Left ventricle myocardium inferior (tissue), 1 donor: ENCODE measurements at regions not wholly inside any gene's neighbourhood (a gene's known extent, or its start where the extent isn't known, plus 50 kb on each side); places are given as distances from the start of the nearest gene placed in this dataset.

Experiments used
- DNase-seq: peaks from one replicate; pipeline ENCODE4 v3.0.0-alpha.2; 2020
- H3K27ac ChIP-seq: fragments of 200-600 bp; replicated peaks from 2 replicates; pipeline ENCODE4 v1.8.0; 2021
- H3K27me3 ChIP-seq: fragments of 200-600 bp; 2 replicates; pipeline ENCODE4 v1.8.0; 2021; ENCODE audit warnings: low read depth
- H3K36me3 ChIP-seq: fragments of 200-600 bp; 2 replicates; pipeline ENCODE4 v1.8.0; 2021
- H3K4me1 ChIP-seq: fragments of 200-600 bp; 2 replicates; pipeline ENCODE4 v1.8.0; 2021
- H3K4me3 ChIP-seq: fragments of 200-600 bp; 2 replicates; pipeline ENCODE4 v1.8.0; 2021; ENCODE audit warnings: mild to moderate bottlenecking, moderate library complexity
- H3K9me3 ChIP-seq: fragments of 200-600 bp; replicated peaks from 2 replicates; pipeline ENCODE4 v1.8.0; 2021
- CTCF ChIP-seq: fragments of 200-600 bp; IDR thresholded peaks from 2 replicates; pipeline ENCODE4 v1.8.0; 2021; ENCODE audit warnings: antibody characterized with exemption, mild to moderate bottlenecking, borderline replicate concordance
- intact Hi-C: fragments of 100-400 bp; cut with micrococcal nuclease; formaldehyde crosslinking; loops from one replicate; pipeline ENCODE4 v1.11.0; 2022
- donor health status: DM: no; HTN: yes; CAD: no; lungs with severe emphysema.

GRCh38 chr2:156812496-156812895 is 376.3 kb downstream of the GPD2 start:
- Histone ChIP-seq H3K27me3 (no peaks in the 10 kb centered on the region), H3K4me1 (no peaks in the 10 kb centered on the region), H3K9me3 (no peaks in the 10 kb centered on the region), H3K27ac (no peak overlapping the region), H3K4me3 (no peak overlapping the region), H3K36me3 (no peaks in the 10 kb centered on the region)
- no peak for DNase-seq
- no peak for TF ChIP-seq CTCF
- intact Hi-C loops = no loop called here

- no peak for DNase-seq
- no peak overlapping the region for H3K27ac ChIP-seq
- no peak overlapping the region for H3K4me3 ChIP-seq
- TF ChIP-seq CTCF = no peak
- peaks cover 13% of the 10 kb centered on the region for H3K4me1 ChIP-seq
- H3K36me3 ChIP-seq = no peaks in the 10 kb centered on the region
- no peaks in the 10 kb centered on the region for H3K27me3 ChIP-seq
- no peaks in the 10 kb centered on the region for H3K9me3 ChIP-seq
- intact Hi-C loops = no loop called here
Measured at GRCh38 chr2:156817430-156817829, 381.3 kb downstream of the GPD2 start.

GRCh38 chr2:156818221-156818620 is 382.0 kb downstream of the GPD2 start:
- Histone ChIP-seq H3K4me3 (no peak overlapping the region), H3K27ac (no peak overlapping the region), H3K36me3 (no peaks in the 10 kb centered on the region), H3K4me1 (peaks cover 13% of the 10 kb centered on the region), H3K9me3 (no peaks in the 10 kb centered on the region), H3K27me3 (no peaks in the 10 kb centered on the region)
- TF ChIP-seq CTCF = no peak
- intact Hi-C loops = no loop called here
- no peak for DNase-seq

GRCh38 chr2:156818944-156819343 is 382.8 kb downstream of the GPD2 start:
- DNase-seq = no peak
- Histone ChIP-seq H3K27me3 (no peaks in the 10 kb centered on the region), H3K36me3 (no peaks in the 10 kb centered on the region), H3K27ac (no peak overlapping the region), H3K9me3 (no peaks in the 10 kb centered on the region), H3K4me3 (no peak overlapping the region), H3K4me1 (peaks cover 13% of the 10 kb centered on the region)
- no peak for TF ChIP-seq CTCF
- intact Hi-C loops = no loop called here

GRCh38 chr2:156826341-156826933 is 390.3 kb downstream of the GPD2 start:
- intact Hi-C loops = no loop called here
- TF ChIP-seq CTCF = no peak
- no peak overlapping the region for H3K27ac ChIP-seq

GRCh38 chr2:156834431-156834830 is 398.3 kb downstream of the GPD2 start:
- DNase-seq = no peak
- TF ChIP-seq CTCF = no peak
- no peaks in the 10 kb centered on the region for H3K27me3 ChIP-seq
- no peaks in the 10 kb centered on the region for H3K9me3 ChIP-seq
- H3K36me3 ChIP-seq = no peaks in the 10 kb centered on the region
- H3K4me1 ChIP-seq = no peaks in the 10 kb centered on the region
- intact Hi-C loops = no loop called here
- no peak overlapping the region for H3K27ac ChIP-seq
- no peak overlapping the region for H3K4me3 ChIP-seq

More at GRCh38 chr2:156826341-156826933, 390.3 kb downstream of the GPD2 start:
- H3K4me1 ChIP-seq = no peaks in the 10 kb centered on the region
- no peak for DNase-seq
- H3K36me3 ChIP-seq = no peaks in the 10 kb centered on the region
- no peak overlapping the region for H3K4me3 ChIP-seq
- H3K9me3 ChIP-seq = no peaks in the 10 kb centered on the region
- no peaks in the 10 kb centered on the region for H3K27me3 ChIP-seq
